GM18520 (cell line): ENCODE measurements at regions not wholly inside any gene's neighbourhood (a gene's known extent, or its start where the extent isn't known, plus 50 kb on each side); places are given as distances from the start of the nearest gene placed in this dataset.

Source experiments
- ATAC-seq: cut with Tn5 transposase; IDR thresholded peaks from one replicate; pipeline ENCODE4 v1.9.1; 2021; ENCODE audit not compliant: unreplicated experiment

- ATAC-seq = no peak
These were observed 112.4 kb upstream of the APC start for GRCh38 chr5:112625246-112625645.

GRCh38 chr5:112625689-112626438 is 111.8 kb upstream of the APC start:
- no peak for ATAC-seq

- no peak for ATAC-seq
These were observed 111.0 kb upstream of the APC start for GRCh38 chr5:112626715-112627114.

- ATAC-seq = no peak
These were observed 109.3 kb upstream of the APC start for GRCh38 chr5:112628214-112628980.

GRCh38 chr5:112630246-112631009 is 107.3 kb upstream of the APC start:
- ATAC-seq = no peak

- no peak for ATAC-seq
These were observed 103.5 kb upstream of the APC start for GRCh38 chr5:112634166-112634565.

- no peak for ATAC-seq
These were observed 102.9 kb upstream of the APC start for GRCh38 chr5:112634796-112635195.

GRCh38 chr5:112635276-112635675 is 102.4 kb upstream of the APC start:
- no peak for ATAC-seq

- ATAC-seq = no peak
These were observed 101.6 kb upstream of the APC start for GRCh38 chr5:112635771-112636731.

- no peak for ATAC-seq
These were observed 100.9 kb upstream of the APC start for GRCh38 chr5:112636751-112637150.

GRCh38 chr5:112637343-112637742 is 100.3 kb upstream of the APC start:
- ATAC-seq = no peak

- ATAC-seq = no peak
These were observed 97.1 kb upstream of the APC start for GRCh38 chr5:112640546-112640945.

- ATAC-seq = no peak
These were observed 96.1 kb upstream of the APC start for GRCh38 chr5:112641515-112642110.

- ATAC-seq = no peak
These were observed 94.8 kb upstream of the APC start for GRCh38 chr5:112642885-112643284.

GRCh38 chr5:112643339-112643971 is 94.2 kb upstream of the APC start:
- no peak for ATAC-seq

- no peak for ATAC-seq
These were observed 91.3 kb upstream of the APC start for GRCh38 chr5:112646139-112646936.

- ATAC-seq = no peak
These were observed 90.3 kb upstream of the APC start for GRCh38 chr5:112647428-112647827.

GRCh38 chr5:112648264-112648663 is 89.4 kb upstream of the APC start:
- ATAC-seq = no peak

- ATAC-seq = no peak
These were observed 87.8 kb upstream of the APC start for GRCh38 chr5:112649882-112650281.
